ENCODE measurements at regions not wholly inside any gene's neighbourhood (a gene's known extent, or its start where the extent isn't known, plus 50 kb on each side); places are given as distances from the start of the nearest gene placed in this dataset.

GRCh38 chr7:18262058-18262457 is 233.5 kb upstream of the HDAC9 start:
- DNase-seq (ENCODE audit: low spot score) = no peak
- TF ChIP-seq, protein P1, sequence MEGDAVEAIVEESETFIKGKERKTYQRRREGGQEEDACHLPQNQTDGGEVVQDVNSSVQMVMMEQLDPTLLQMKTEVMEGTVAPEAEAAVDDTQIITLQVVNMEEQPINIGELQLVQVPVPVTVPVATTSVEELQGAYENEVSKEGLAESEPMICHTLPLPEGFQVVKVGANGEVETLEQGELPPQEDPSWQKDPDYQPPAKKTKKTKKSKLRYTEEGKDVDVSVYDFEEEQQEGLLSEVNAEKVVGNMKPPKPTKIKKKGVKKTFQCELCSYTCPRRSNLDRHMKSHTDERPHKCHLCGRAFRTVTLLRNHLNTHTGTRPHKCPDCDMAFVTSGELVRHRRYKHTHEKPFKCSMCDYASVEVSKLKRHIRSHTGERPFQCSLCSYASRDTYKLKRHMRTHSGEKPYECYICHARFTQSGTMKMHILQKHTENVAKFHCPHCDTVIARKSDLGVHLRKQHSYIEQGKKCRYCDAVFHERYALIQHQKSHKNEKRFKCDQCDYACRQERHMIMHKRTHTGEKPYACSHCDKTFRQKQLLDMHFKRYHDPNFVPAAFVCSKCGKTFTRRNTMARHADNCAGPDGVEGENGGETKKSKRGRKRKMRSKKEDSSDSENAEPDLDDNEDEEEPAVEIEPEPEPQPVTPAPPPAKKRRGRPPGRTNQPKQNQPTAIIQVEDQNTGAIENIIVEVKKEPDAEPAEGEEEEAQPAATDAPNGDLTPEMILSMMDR (IDR thresholded peaks at IDR 0.05; ENCODE audit: extremely low read depth, missing control alignments) = no peak

- TF ChIP-seq, protein P1 (IDR thresholded peaks at IDR 0.05; ENCODE audit: extremely low read depth, missing control alignments) = no peak
- no peak for DNase-seq (ENCODE audit: low spot score)
Observed at GRCh38 chr7:18265611-18266281, 229.8 kb upstream of the HDAC9 start.

DNA sequence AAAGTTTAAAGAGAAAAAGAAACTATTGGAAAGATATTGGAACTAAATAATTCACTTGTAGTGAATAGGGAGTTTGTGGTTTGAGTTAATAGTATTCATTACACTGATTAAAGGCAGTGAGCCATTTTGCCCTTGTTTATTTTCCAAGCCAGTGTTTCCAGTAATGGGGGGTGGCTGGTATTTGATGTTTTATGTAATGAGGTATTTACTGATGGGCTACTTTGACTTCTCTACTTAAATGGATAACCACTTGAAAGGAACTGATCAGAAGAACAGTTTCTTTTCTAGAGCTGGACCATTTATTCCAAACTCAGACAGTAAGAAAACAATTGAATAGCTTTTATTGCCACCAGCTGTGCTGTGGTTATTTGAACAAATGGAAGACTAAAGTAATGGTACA is 227.0 kb upstream of the HDAC9 start:
- TF ChIP-seq, protein P1 (IDR thresholded peaks at IDR 0.05; ENCODE audit: extremely low read depth, missing control alignments) = no peak
- DNase-seq (ENCODE audit: low spot score) = no peak

GRCh38 chr7:18276380-18276779 is 219.2 kb upstream of the HDAC9 start:
- TF ChIP-seq, protein P1 (IDR thresholded peaks at IDR 0.05; ENCODE audit: extremely low read depth, missing control alignments) = no peak
- DNase-seq (ENCODE audit: low spot score) = no peak

DNA sequence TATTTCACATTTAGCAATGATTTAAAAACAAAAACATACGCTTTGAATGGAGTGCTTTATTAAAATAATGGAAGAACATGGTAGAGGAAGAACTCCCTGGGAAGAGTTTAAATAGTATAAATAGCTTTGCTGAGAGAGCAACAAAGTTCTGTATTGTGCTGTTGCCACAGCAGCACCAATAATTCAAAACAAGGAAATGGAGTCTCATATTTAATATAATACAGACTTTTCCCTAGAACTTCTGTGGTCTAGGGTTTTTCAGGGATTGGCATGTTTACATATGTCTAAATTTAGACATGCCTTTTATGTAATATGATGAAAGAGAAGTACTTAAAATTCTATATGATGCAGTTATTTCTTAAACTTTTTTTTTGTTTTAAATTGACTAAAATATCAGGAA is 217.2 kb upstream of the HDAC9 start:
- TF ChIP-seq, protein P1 (IDR thresholded peaks at IDR 0.05; ENCODE audit: extremely low read depth, missing control alignments) = no peak

DNA sequence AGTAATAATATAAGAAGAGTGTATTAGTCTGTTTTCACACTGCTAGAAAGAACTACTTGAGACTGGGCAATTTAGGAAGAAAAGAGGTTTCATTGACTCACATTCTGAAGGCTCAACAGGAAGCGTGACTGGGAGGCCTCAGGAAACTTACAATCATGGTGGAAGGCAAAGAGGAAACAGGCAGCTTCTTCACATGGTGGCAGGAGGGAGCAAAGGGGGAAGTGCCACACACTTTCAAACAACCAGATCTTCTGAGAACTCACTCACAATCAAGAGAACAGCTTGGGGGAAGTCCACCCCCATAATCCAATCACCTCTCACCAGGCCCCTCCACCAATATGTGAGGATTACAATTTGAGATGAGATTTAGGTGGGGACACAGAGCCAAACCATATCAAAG is 212.5 kb upstream of the HDAC9 start:
- no peak for DNase-seq (ENCODE audit: low spot score)
- TF ChIP-seq, protein P1 (IDR thresholded peaks at IDR 0.05; ENCODE audit: extremely low read depth, missing control alignments) = no peak

More for the DNA sequence above, 217.2 kb upstream of the HDAC9 start:
- no peak for DNase-seq (ENCODE audit: low spot score)

GRCh38 chr7:18287482-18287881 is 208.1 kb upstream of the HDAC9 start:
- DNase-seq (ENCODE audit: low spot score) = no peak
- TF ChIP-seq, protein P1 (IDR thresholded peaks at IDR 0.05; ENCODE audit: extremely low read depth, missing control alignments) = no peak
